H9 (cell line): ENCODE measurements at regions not wholly inside any gene's neighbourhood (a gene's known extent, or its start where the extent isn't known, plus 50 kb on each side); places are given as distances from the start of the nearest gene placed in this dataset.

Experiments used
- DNase-seq: peaks from one replicate; pipeline ENCODE4 v3.0.0-alpha.2; 2017
- H2AFZ ChIP-seq: one replicate; pipeline ENCODE4 v1.6.1; 2013; ENCODE audit warnings: mild to moderate bottlenecking, low read length, control low read depth, moderate library complexity
- H2AK5ac ChIP-seq: 2 replicates; pipeline ENCODE4 v1.6.1; 2013; ENCODE audit warnings: low read length, control low read depth, mixed read lengths; ENCODE audit not compliant: insufficient read length
- H2BK120ac ChIP-seq: one replicate; pipeline ENCODE4 v1.6.1; 2013; ENCODE audit warnings: low read depth, mild to moderate bottlenecking, low read length, control low read depth, inconsistent platforms; ENCODE audit not compliant: poor library complexity, severe bottlenecking
- H2BK12ac ChIP-seq: 2 replicates; pipeline ENCODE4 v1.6.1; 2013; ENCODE audit warnings: low read length, control low read depth, mixed read lengths, low read depth; ENCODE audit not compliant: insufficient read length
- H2BK15ac ChIP-seq: 2 replicates; pipeline ENCODE4 v1.6.1; 2013; ENCODE audit warnings: low read depth, low read length, control low read depth
- H2BK20ac ChIP-seq: one replicate; pipeline ENCODE4 v1.6.1; 2013; ENCODE audit warnings: low read depth, mild to moderate bottlenecking, low read length, control low read depth, inconsistent platforms; ENCODE audit not compliant: poor library complexity, severe bottlenecking
- H2BK5ac ChIP-seq: 2 replicates; pipeline ENCODE4 v1.6.1; 2013; ENCODE audit warnings: low read length, control low read depth, mixed read lengths; ENCODE audit not compliant: insufficient read length
- H3K14ac ChIP-seq: 2 replicates; pipeline ENCODE4 v1.6.1; 2013; ENCODE audit warnings: low read length, control low read depth; ENCODE audit not compliant: insufficient read depth
- H3K18ac ChIP-seq: 2 replicates; pipeline ENCODE4 v1.6.1; 2013; ENCODE audit warnings: low read depth, mild to moderate bottlenecking, mixed read lengths, low read length, control low read depth; ENCODE audit not compliant: insufficient read length
- H3K23ac ChIP-seq: 2 replicates; pipeline ENCODE4 v1.6.1; 2013; ENCODE audit warnings: low read length, control low read depth, mixed read lengths, low read depth; ENCODE audit not compliant: insufficient read length
- H3K23me2 ChIP-seq: 2 replicates; pipeline ENCODE4 v1.6.1; 2013; ENCODE audit warnings: low read depth, mild to moderate bottlenecking, mixed read lengths, low read length, control low read depth; ENCODE audit not compliant: insufficient read length, poor library complexity, severe bottlenecking
- H3K27ac ChIP-seq: 2 replicates; pipeline ENCODE4 v1.5.1; 2013; ENCODE audit warnings: low read length, control low read depth, mixed read lengths, low read depth; ENCODE audit not compliant: insufficient read length
- H3K27me3 ChIP-seq: 2 replicates; pipeline ENCODE4 v1.6.1; 2013; ENCODE audit warnings: low read length, control low read depth, inconsistent platforms; ENCODE audit not compliant: insufficient read depth
- H3K4ac ChIP-seq: 2 replicates; pipeline ENCODE4 v1.6.1; 2013; ENCODE audit warnings: low read depth, mild to moderate bottlenecking, control low read depth, inconsistent platforms, low read length, moderate library complexity
- H3K4me1 ChIP-seq: 2 replicates; pipeline ENCODE4 v1.6.1; 2013; ENCODE audit warnings: low read length, control low read depth, inconsistent platforms; ENCODE audit not compliant: insufficient read depth
- H3K4me2 ChIP-seq: 2 replicates; pipeline ENCODE4 v1.6.1; 2013; ENCODE audit warnings: low read length, control low read depth, mixed read lengths; ENCODE audit not compliant: insufficient read length, insufficient read depth
- H3K56ac ChIP-seq: 2 replicates; pipeline ENCODE4 v1.6.1; 2013; ENCODE audit warnings: low read depth, mild to moderate bottlenecking, mixed read lengths, low read length, control low read depth; ENCODE audit not compliant: insufficient read length
- H3K79me1 ChIP-seq: 2 replicates; pipeline ENCODE4 v1.6.1; 2013; ENCODE audit warnings: low read depth, mild to moderate bottlenecking, moderate library complexity, low read length, control low read depth, inconsistent platforms; ENCODE audit not compliant: insufficient read depth, poor library complexity, severe bottlenecking
- H3K79me2 ChIP-seq: 2 replicates; pipeline ENCODE4 v1.6.1; 2013; ENCODE audit warnings: low read length, control low read depth, inconsistent platforms; ENCODE audit not compliant: insufficient read depth
- H3K9ac ChIP-seq: 2 replicates; pipeline ENCODE4 v1.6.1; 2013; ENCODE audit warnings: low read length, control low read depth, mixed read lengths; ENCODE audit not compliant: insufficient read length; ENCODE audit errors: extremely low read depth
- H3K9me3 ChIP-seq: one replicate; pipeline ENCODE4 v1.6.1; 2013; ENCODE audit warnings: low read depth, low read length, inconsistent platforms; ENCODE audit not compliant: control insufficient read depth
- H3T11ph ChIP-seq: one replicate; pipeline ENCODE4 v1.6.1; 2013; ENCODE audit warnings: mild to moderate bottlenecking, low read length, control low read depth, inconsistent platforms
- H4K20me1 ChIP-seq: one replicate; pipeline ENCODE4 v1.6.1; 2013; ENCODE audit not compliant: control insufficient read depth, insufficient read length, insufficient read depth
- H4K5ac ChIP-seq: 2 replicates; pipeline ENCODE4 v1.6.1; 2013; ENCODE audit warnings: low read depth, mild to moderate bottlenecking, mixed read lengths, low read length, control low read depth; ENCODE audit not compliant: insufficient read length
- H4K8ac ChIP-seq: replicated peaks from 2 replicates; pipeline ENCODE4 v1.6.1; 2013; ENCODE audit warnings: low read length, control low read depth, mixed read lengths, low read depth; ENCODE audit not compliant: insufficient read length
- H4K91ac ChIP-seq: 2 replicates; pipeline ENCODE4 v1.6.1; 2013; ENCODE audit warnings: low read depth, mild to moderate bottlenecking, moderate library complexity, mixed read lengths, low read length, control low read depth; ENCODE audit not compliant: insufficient read length
- H3K27ac Mint-ChIP-seq, 3 experiments: 2 replicates in 2 of 3; 3 replicates in 1 of 3; pipeline ENCODE4 v1.8.0; 2020 to 2021; ENCODE audit warnings: mixed read lengths in 3 of 3, mild to moderate bottlenecking in 1 of 3, moderate library complexity in 1 of 3
- H3K27me3 Mint-ChIP-seq: 2 replicates; pipeline ENCODE4 v1.8.0; 2021; ENCODE audit warnings: low read depth, mild to moderate bottlenecking, moderate library complexity, mixed read lengths
- H3K36me3 Mint-ChIP-seq, 3 experiments: 2 replicates in 2 of 3; 3 replicates in 1 of 3; pipeline ENCODE4 v1.8.0; 2020 to 2021; ENCODE audit warnings: low read depth in 3 of 3, mixed read lengths in 3 of 3; ENCODE audit not compliant: insufficient read depth in 1 of 3
- H3K4me1 Mint-ChIP-seq, 2 experiments: 2 replicates each; pipeline ENCODE4 v1.8.0; 2020; ENCODE audit warnings: mixed read lengths in 2 of 2
- H3K4me3 Mint-ChIP-seq, 2 experiments: 2 replicates in 1 of 2; 3 replicates in 1 of 2; pipeline ENCODE4 v1.8.0; 2020 to 2021; ENCODE audit warnings: mild to moderate bottlenecking in 2 of 2, mixed read lengths in 2 of 2, moderate library complexity in 1 of 2
- H3K9me3 Mint-ChIP-seq, 2 experiments: 2 replicates in 1 of 2; 3 replicates in 1 of 2; pipeline ENCODE4 v1.8.0; 2020; ENCODE audit warnings: mild to moderate bottlenecking in 2 of 2, mixed read lengths in 2 of 2, moderate library complexity in 1 of 2
- CTCF ChIP-seq: fragments of 200-600 bp; sonication (generic); conservative IDR thresholded peaks from 3 replicates; pipeline ENCODE4 v1.8.0; 2021; ENCODE audit warnings: antibody characterized with exemption, mild to moderate bottlenecking
- WGBS: extraction: QIAGEN DNeasy Blood & Tissue Kit; methylation state at CpG from one replicate; pipeline ENCODE4 v1.1.7; 2013; ENCODE audit warnings: missing lambda C conversion rate, low lambda C conversion rate, mixed read lengths; ENCODE audit not compliant: insufficient read length; ENCODE audit errors: extremely low coverage; 5-methylcytosine and 5-hydroxymethylcytosine counted together

- WGBS, result no CpG with 5 or more reads among the region's 1 CpG
- H2BK15ac ChIP-seq, result no peak overlapping the region
- TF ChIP-seq CTCF, result no peak
- Mint-ChIP-seq H3K9me3 (no peaks in the 10 kb centered on the region), H3K27me3 (no peaks in the 10 kb centered on the region), H3K27ac (no peak overlapping the region), H3K4me1 (peaks cover 15 to 25% of the 10 kb centered on the region in 2 experiments), H3K36me3 (no peaks in the 10 kb centered on the region), H3K4me3 (no peak overlapping the region)
- no peak overlapping the region for H2AFZ ChIP-seq
- H3K27me3 ChIP-seq, result no peaks in the 10 kb centered on the region
- no peaks in the 10 kb centered on the region for H3K4me1 ChIP-seq
- no peaks in the 10 kb centered on the region for H4K20me1 ChIP-seq
- no peak overlapping the region for H3K18ac ChIP-seq
- H3K14ac ChIP-seq, result no peak overlapping the region
- no peak overlapping the region for H3T11ph ChIP-seq
- H3K79me1 ChIP-seq, result no peaks in the 10 kb centered on the region
- no peak overlapping the region for H3K56ac ChIP-seq
- H3K9me3 ChIP-seq, result no peaks in the 10 kb centered on the region
- no peak overlapping the region for H3K23ac ChIP-seq
- no peak overlapping the region for H4K5ac ChIP-seq
- H2BK20ac ChIP-seq, result no peak overlapping the region
- H3K27ac ChIP-seq, result no peak overlapping the region
- no peak overlapping the region for H2BK120ac ChIP-seq
- no peak overlapping the region for H2BK12ac ChIP-seq
- no peak overlapping the region for H3K4ac ChIP-seq
- H2BK5ac ChIP-seq, result no peak overlapping the region
- H3K23me2 ChIP-seq, result no peaks in the 10 kb centered on the region
- H2AK5ac ChIP-seq, result no peak overlapping the region
- no peak overlapping the region for H3K9ac ChIP-seq
- no peak for DNase-seq
- H4K8ac ChIP-seq, result no peak overlapping the region
- no peaks in the 10 kb centered on the region for H3K79me2 ChIP-seq
- H4K91ac ChIP-seq, result no peak overlapping the region
- H3K4me2 ChIP-seq, result no peak overlapping the region
These were observed 283.2 kb upstream of the LRRC7 start for GRCh38 chr1:69284508-69284907.
